ENCODE measurements at regions not wholly inside any gene's neighbourhood (a gene's known extent, or its start where the extent isn't known, plus 50 kb on each side); places are given as distances from the start of the nearest gene placed in this dataset.

GRCh38 chr3:71872256-71872655 lies 87.3 kb upstream of the PROK2 start:
- no peak overlapping the region for H3K27ac Mint-ChIP-seq
- H3K4me3 Mint-ChIP-seq, result no peak overlapping the region

DNA sequence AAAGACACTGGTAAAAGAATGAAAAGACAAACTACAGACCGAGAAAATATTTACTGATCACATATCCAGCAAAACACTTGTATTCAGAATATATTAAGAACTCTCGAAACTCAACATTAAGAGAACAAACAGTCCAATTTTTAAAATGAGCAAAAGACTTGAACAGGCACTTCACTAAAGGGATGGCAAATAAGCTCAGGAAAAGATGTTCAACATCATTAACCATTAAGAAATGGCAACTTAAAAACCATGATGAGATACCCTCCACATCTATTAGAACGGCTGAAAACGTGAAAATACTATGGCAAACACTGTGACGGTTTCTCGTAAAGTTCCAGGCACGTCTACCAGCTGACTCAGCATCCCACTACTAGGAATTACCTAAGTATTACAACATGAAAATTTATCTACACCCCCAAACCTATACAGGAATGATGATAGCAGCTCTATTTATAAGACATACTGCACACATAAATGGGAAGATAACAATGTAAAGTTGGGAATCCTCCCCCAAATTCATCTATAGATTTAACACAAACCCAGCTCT lies 86.1 kb upstream of the PROK2 start:
- H3K4me1 ChIP-seq, result peaks cover 9% of the 10 kb centered on the region
- H2AFZ ChIP-seq (replicated peaks), result no peak overlapping the region
- no peaks in the 10 kb centered on the region for H4K20me1 ChIP-seq (ENCODE audit: low read depth)
- Mint-ChIP-seq H3K36me3 (peaks cover 1% of the 10 kb centered on the region), H3K4me1 (peaks cover 4% of the 10 kb centered on the region), H3K27me3 (ENCODE audit: insufficient read depth, low read depth) (peaks cover 7% of the 10 kb centered on the region), H3K27ac (no peak overlapping the region), H3K9me3 (peaks cover 6% of the 10 kb centered on the region), H3K4me3 (no peak overlapping the region)
- no peaks in the 10 kb centered on the region for H3K27me3 ChIP-seq
- no peaks in the 10 kb centered on the region for H3K36me3 ChIP-seq
- H3K4me3 ChIP-seq, result no peak overlapping the region
- H3K9ac ChIP-seq, result no peak overlapping the region
- peaks cover 12% of the 10 kb centered on the region for H3F3A ChIP-seq (ENCODE audit: low read depth)
- DNase-seq (ENCODE audit: low spot score), result no peak
- H3K9me3 ChIP-seq (ENCODE audit: low read depth), result no peaks in the 10 kb centered on the region
- H3K27ac ChIP-seq, result no peak overlapping the region
- no peak for TF ChIP-seq CTCF (IDR thresholded peaks at IDR 0.05)
- TF ChIP-seq EZH2phosphoT487 (IDR thresholded peaks at IDR 0.05), result no peak
- TF ChIP-seq EZH2 (IDR thresholded peaks at IDR 0.05), result no peak
- no peaks in the 10 kb centered on the region for H3K79me2 ChIP-seq (ENCODE audit: low read depth)
- no peak overlapping the region for H3K4me2 ChIP-seq

More at GRCh38 chr3:71872256-71872655, 87.3 kb upstream of the PROK2 start:
- no peak for DNase-seq (ENCODE audit: low spot score)
- Histone ChIP-seq H3K4me2 (no peak overlapping the region), H3F3A (ENCODE audit: low read depth) (peaks cover 13% of the 10 kb centered on the region), H3K27ac (no peak overlapping the region), H3K4me3 (no peak overlapping the region), H3K79me2 (ENCODE audit: low read depth) (no peaks in the 10 kb centered on the region), H3K9me3 (ENCODE audit: low read depth) (no peaks in the 10 kb centered on the region), H3K36me3 (no peaks in the 10 kb centered on the region), H3K4me1 (peaks cover 14% of the 10 kb centered on the region), H3K9ac (no peak overlapping the region), H3K27me3 (no peaks in the 10 kb centered on the region), H4K20me1 (ENCODE audit: low read depth) (no peaks in the 10 kb centered on the region), H2AFZ (replicated peaks) (no peak overlapping the region)
- H3K36me3 Mint-ChIP-seq, result peaks cover 1% of the 10 kb centered on the region
- H3K4me1 Mint-ChIP-seq, result peaks cover 14% of the 10 kb centered on the region
- TF ChIP-seq EZH2phosphoT487 (IDR thresholded peaks at IDR 0.05), result no peak
- no peak for TF ChIP-seq CTCF (IDR thresholded peaks at IDR 0.05)
- TF ChIP-seq EZH2 (IDR thresholded peaks at IDR 0.05), result no peak
- H3K9me3 Mint-ChIP-seq, result peaks cover 6% of the 10 kb centered on the region
- peaks cover 13% of the 10 kb centered on the region for H3K27me3 Mint-ChIP-seq (ENCODE audit: insufficient read depth, low read depth)

GRCh38 chr3:71868876-71869275 lies 83.9 kb upstream of the PROK2 start:
- H3K4me1 ChIP-seq, result peaks cover 4% of the 10 kb centered on the region
- no peaks in the 10 kb centered on the region for H3K9me3 ChIP-seq (ENCODE audit: low read depth)
- no peaks in the 10 kb centered on the region for H4K20me1 ChIP-seq (ENCODE audit: low read depth)
- H2AFZ ChIP-seq (replicated peaks), result no peak overlapping the region
- no peak overlapping the region for H3K9ac ChIP-seq
- DNase-seq (ENCODE audit: low spot score), result no peak
- peaks cover 4% of the 10 kb centered on the region for H3K27me3 Mint-ChIP-seq (ENCODE audit: insufficient read depth, low read depth)
- H3K36me3 ChIP-seq, result no peaks in the 10 kb centered on the region
- H3K4me2 ChIP-seq, result no peak overlapping the region
- no peak overlapping the region for H3K27ac ChIP-seq
- H3F3A ChIP-seq (ENCODE audit: low read depth), result no peaks in the 10 kb centered on the region
- peaks cover 2% of the 10 kb centered on the region for H3K4me1 Mint-ChIP-seq
- TF ChIP-seq EZH2phosphoT487 (IDR thresholded peaks at IDR 0.05) (no peak), EZH2 (IDR thresholded peaks at IDR 0.05) (no peak), CTCF (IDR thresholded peaks at IDR 0.05) (no peak)
- H3K27ac Mint-ChIP-seq, result peak overlapping the region; percentile 57
- H3K36me3 Mint-ChIP-seq, result peaks cover 1% of the 10 kb centered on the region
- no peak overlapping the region for H3K4me3 Mint-ChIP-seq
- H3K79me2 ChIP-seq (ENCODE audit: low read depth), result no peaks in the 10 kb centered on the region
- H3K9me3 Mint-ChIP-seq, result peaks cover 6% of the 10 kb centered on the region
- H3K4me3 ChIP-seq, result no peak overlapping the region
- no peaks in the 10 kb centered on the region for H3K27me3 ChIP-seq
